Hepatocyte (in vitro differentiated cells): ENCODE measurements at regions not wholly inside any gene's neighbourhood (a gene's known extent, or its start where the extent isn't known, plus 50 kb on each side); places are given as distances from the start of the nearest gene placed in this dataset.

Experiments used
- CTCF ChIP-seq: fragments of 200-600 bp; sonication (generic); IDR thresholded peaks from 2 replicates; pipeline ENCODE4 v1.5.1; 2016; ENCODE audit warnings: antibody characterized with exemption, mild to moderate bottlenecking; ENCODE audit not compliant: poor library complexity
- EZH2 ChIP-seq: fragments of 200-600 bp; sonication (generic); IDR thresholded peaks from 2 replicates; pipeline ENCODE4 v1.6.1; 2016; ENCODE audit warnings: antibody characterized with exemption, mild to moderate bottlenecking, borderline replicate concordance
- EZH2phosphoT487 ChIP-seq: fragments of 200-600 bp; sonication (generic); IDR thresholded peaks from one replicate; pipeline ENCODE4 v1.6.1; 2018; ENCODE audit warnings: antibody characterized with exemption, mild to moderate bottlenecking, low read depth, moderate library complexity; ENCODE audit not compliant: unreplicated experiment, severe bottlenecking

GRCh38 chrX:9388450-9388849 is 76.4 kb upstream of the TBL1X start:
- TF ChIP-seq CTCF (no peak), EZH2 (no peak), EZH2phosphoT487 (no peak)
